Vagina (tissue), 2 donors: ENCODE measurements at regions not wholly inside any gene's neighbourhood (a gene's known extent, or its start where the extent isn't known, plus 50 kb on each side); places are given as distances from the start of the nearest gene placed in this dataset.

Source experiments
- DNase-seq, 2 donors: peaks; one replicate each; pipeline ENCODE4 v3.0.0-alpha.2; 2017; ENCODE audit errors: extremely low spot score in 2 of 2
- H3K27ac ChIP-seq: fragments of 200-600 bp; sonication (generic); one replicate; pipeline ENCODE4 v1.5.1; 2019
- H3K27me3 ChIP-seq: fragments of 200-600 bp; sonication (generic); one replicate; pipeline ENCODE4 v1.5.1; 2019
- H3K36me3 ChIP-seq, 2 donors: fragments of 200-600 bp; sonication (generic); one replicate each; pipeline ENCODE4 v1.5.1; 2017 to 2019
- H3K4me1 ChIP-seq: fragments of 200-600 bp; sonication (generic); one replicate; pipeline ENCODE4 v1.5.1; 2019
- H3K4me3 ChIP-seq, 2 donors: fragments of 200-600 bp; sonication (generic); 1 replicate in 1 of 2; 2 replicates in 1 of 2; pipeline ENCODE4 v1.5.1; 2016 to 2019
- H3K9me3 ChIP-seq: fragments of 200-600 bp; sonication (generic); one replicate; pipeline ENCODE4 v1.5.1; 2019
- POLR2A ChIP-seq, 2 donors: fragments of 450-650 bp; IDR thresholded peaks; one replicate each; pipeline ENCODE4 v1.6.1; 2017; ENCODE audit warnings: antibody characterized with exemption in 2 of 2, mild to moderate bottlenecking in 2 of 2, moderate library complexity in 2 of 2
- POLR2AphosphoS5 ChIP-seq, 2 donors: sonication (generic); formaldehyde crosslinking; IDR thresholded peaks; one replicate each; pipeline ENCODE4 v1.9.0; 2017; ENCODE audit warnings: antibody characterized with exemption in 2 of 2, mild to moderate bottlenecking in 2 of 2, low read depth in 1 of 2; ENCODE audit not compliant: insufficient read depth in 1 of 2
- intact Hi-C: fragments of 100-400 bp; cut with DNase I; formaldehyde crosslinking; loops from one replicate; pipeline ENCODE4 v1.15.1; 2023
- TF ChIP-seq, protein P1 (sequence below), 3 experiments: fragments of 450-650 bp in 2 of 3; fragments of 200-600 bp in 1 of 3; sonication (generic) in 1 of 3; IDR thresholded peaks; one replicate each; pipeline ENCODE4 v1.5.1; 2017 to 2019; ENCODE audit warnings: antibody characterized with exemption in 3 of 3, mild to moderate bottlenecking in 2 of 3, moderate library complexity in 2 of 3

DNA sequence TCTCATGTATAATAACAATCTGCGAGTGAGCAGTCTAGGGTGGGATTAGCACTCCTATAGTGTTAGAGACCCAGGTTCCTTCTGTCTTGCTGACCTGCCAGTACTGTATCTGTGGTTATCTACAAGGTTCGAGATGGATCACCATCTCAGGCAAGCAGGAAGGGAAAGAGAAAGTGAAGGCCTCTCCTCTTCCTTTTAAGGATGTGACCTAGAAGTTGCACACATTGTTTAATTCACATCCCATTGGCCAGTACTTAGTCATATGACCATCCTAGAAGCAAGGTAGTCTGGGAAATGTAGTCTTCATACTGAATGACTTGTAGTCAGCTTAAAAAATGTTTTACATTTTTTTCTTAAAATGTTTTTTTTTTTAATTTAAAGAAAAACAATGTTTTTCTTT, 168.6 kb downstream of the CARTPT start:
- intact Hi-C loops, result no loop called here
- H3K36me3 ChIP-seq, result no peaks in the 10 kb centered on the region
- H3K27ac ChIP-seq, result no peak overlapping the region
- no peak overlapping the region for H3K4me3 ChIP-seq
- H3K9me3 ChIP-seq, result no peaks in the 10 kb centered on the region
- DNase-seq, result no peak
- no peaks in the 10 kb centered on the region for H3K27me3 ChIP-seq
- H3K4me1 ChIP-seq, result peaks cover 11% of the 10 kb centered on the region
- no peak for TF ChIP-seq POLR2AphosphoS5 (IDR thresholded peaks at IDR 0.05; ENCODE audit: insufficient read depth in 1 of 2, low read depth in 1 of 2)
- TF ChIP-seq, protein P1, sequence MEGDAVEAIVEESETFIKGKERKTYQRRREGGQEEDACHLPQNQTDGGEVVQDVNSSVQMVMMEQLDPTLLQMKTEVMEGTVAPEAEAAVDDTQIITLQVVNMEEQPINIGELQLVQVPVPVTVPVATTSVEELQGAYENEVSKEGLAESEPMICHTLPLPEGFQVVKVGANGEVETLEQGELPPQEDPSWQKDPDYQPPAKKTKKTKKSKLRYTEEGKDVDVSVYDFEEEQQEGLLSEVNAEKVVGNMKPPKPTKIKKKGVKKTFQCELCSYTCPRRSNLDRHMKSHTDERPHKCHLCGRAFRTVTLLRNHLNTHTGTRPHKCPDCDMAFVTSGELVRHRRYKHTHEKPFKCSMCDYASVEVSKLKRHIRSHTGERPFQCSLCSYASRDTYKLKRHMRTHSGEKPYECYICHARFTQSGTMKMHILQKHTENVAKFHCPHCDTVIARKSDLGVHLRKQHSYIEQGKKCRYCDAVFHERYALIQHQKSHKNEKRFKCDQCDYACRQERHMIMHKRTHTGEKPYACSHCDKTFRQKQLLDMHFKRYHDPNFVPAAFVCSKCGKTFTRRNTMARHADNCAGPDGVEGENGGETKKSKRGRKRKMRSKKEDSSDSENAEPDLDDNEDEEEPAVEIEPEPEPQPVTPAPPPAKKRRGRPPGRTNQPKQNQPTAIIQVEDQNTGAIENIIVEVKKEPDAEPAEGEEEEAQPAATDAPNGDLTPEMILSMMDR (IDR thresholded peaks at IDR 0.05), result no peak
- TF ChIP-seq POLR2A (IDR thresholded peaks at IDR 0.05), result no peak

DNA sequence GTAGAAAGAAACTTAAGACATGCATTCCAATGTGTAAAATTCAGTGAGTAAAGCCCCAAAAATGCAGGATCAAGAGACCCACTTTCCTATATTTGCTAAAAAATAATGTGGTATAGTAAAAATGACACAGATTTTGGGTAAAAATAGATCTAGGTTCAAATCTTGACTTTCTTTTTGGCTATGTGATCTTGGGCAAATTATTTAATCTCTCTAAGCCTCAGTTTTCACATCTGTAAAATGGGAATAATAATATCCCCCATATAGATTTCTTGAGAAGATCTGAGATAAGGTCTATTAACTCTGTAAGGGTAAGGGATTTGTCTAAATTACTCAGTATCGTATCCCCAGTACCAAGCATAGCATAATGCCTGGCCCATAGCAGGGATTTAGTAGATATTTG, 172.3 kb downstream of the CARTPT start:
- no peaks in the 10 kb centered on the region for H3K27me3 ChIP-seq
- intact Hi-C loops, result no loop called here
- no peaks in the 10 kb centered on the region for H3K9me3 ChIP-seq
- H3K36me3 ChIP-seq, result no peaks in the 10 kb centered on the region
- TF ChIP-seq POLR2A (IDR thresholded peaks at IDR 0.05), result no peak
- TF ChIP-seq, protein P1 (IDR thresholded peaks at IDR 0.05), result no peak
- no peak for TF ChIP-seq POLR2AphosphoS5 (IDR thresholded peaks at IDR 0.05; ENCODE audit: insufficient read depth in 1 of 2, low read depth in 1 of 2)
- no peaks in the 10 kb centered on the region for H3K4me1 ChIP-seq
- no peak for DNase-seq
- H3K4me3 ChIP-seq, result no peak overlapping the region
- H3K27ac ChIP-seq, result no peak overlapping the region

DNA sequence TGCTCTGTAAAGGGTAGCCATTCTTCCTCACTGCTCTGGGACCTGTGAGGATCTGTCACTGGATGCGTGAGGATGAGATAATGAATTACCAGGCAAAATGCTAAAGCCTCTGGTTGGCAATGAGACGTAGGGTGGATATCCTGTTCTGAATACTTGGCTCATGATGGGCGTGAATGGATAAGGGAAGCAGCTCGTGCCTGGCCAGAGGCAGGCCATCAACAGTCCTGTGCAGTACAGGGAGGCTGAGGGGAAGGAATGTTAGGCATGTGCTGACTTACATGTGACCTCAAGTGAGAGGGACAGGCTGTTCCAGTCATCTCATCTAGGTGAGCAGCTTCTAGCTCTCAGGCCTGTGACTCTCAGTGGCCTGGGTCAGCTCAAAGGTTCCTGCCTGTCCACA, 172.8 kb downstream of the CARTPT start:
- Histone ChIP-seq H3K36me3 (no peaks in the 10 kb centered on the region), H3K27me3 (no peaks in the 10 kb centered on the region), H3K4me3 (no peak overlapping the region), H3K4me1 (no peaks in the 10 kb centered on the region), H3K27ac (no peak overlapping the region), H3K9me3 (no peaks in the 10 kb centered on the region)
- intact Hi-C loops, result no loop called here
- no peak for DNase-seq
- no peak for TF ChIP-seq POLR2A (IDR thresholded peaks at IDR 0.05)
- TF ChIP-seq, protein P1 (IDR thresholded peaks at IDR 0.05), result no peak
- no peak for TF ChIP-seq POLR2AphosphoS5 (IDR thresholded peaks at IDR 0.05; ENCODE audit: insufficient read depth in 1 of 2, low read depth in 1 of 2)

DNA sequence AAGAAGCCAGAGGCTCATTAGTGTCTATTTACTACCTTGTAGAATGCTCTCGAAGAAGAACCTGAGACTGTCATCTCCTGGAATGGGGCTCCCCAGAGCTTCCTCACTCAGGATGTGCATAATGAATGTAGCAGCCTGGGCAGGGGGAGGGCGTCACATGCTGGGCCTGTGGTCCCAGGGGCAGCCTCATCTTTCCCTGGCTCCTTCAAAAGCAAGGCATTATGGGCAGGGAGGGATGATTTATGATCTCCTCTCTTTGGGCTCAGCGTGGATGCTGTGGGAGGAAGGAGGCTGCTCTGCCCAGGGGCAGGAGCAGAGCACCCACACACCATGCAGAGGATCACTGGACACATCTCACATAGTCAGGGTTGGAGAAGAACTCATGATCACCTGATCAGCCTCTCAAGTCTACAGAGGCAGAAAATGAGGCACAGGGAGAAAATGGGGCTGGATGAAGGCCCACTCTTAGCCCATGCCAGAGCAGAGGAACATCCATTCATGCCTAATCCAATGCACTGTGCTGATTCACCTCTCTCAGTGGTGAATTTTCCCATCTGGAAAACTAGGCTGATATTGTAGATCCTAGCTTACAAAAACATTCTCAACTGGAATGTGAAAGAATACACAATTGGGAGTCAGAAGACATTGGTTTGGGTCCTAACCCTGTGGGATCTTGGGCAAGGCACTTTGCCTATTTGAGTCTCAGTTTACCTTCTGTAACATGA, 173.7 kb downstream of the CARTPT start:
- intact Hi-C loops, result no loop called here
- TF ChIP-seq, protein P1 (IDR thresholded peaks at IDR 0.05), result no peak
- TF ChIP-seq POLR2AphosphoS5 (IDR thresholded peaks at IDR 0.05; ENCODE audit: insufficient read depth in 1 of 2, low read depth in 1 of 2) (no peak), POLR2A (IDR thresholded peaks at IDR 0.05) (no peak)
- Histone ChIP-seq H3K4me3 (no peak overlapping the region), H3K9me3 (no peaks in the 10 kb centered on the region), H3K27me3 (no peaks in the 10 kb centered on the region), H3K36me3 (no peaks in the 10 kb centered on the region), H3K27ac (no peak overlapping the region), H3K4me1 (no peaks in the 10 kb centered on the region)
- DNase-seq, result no peak

DNA sequence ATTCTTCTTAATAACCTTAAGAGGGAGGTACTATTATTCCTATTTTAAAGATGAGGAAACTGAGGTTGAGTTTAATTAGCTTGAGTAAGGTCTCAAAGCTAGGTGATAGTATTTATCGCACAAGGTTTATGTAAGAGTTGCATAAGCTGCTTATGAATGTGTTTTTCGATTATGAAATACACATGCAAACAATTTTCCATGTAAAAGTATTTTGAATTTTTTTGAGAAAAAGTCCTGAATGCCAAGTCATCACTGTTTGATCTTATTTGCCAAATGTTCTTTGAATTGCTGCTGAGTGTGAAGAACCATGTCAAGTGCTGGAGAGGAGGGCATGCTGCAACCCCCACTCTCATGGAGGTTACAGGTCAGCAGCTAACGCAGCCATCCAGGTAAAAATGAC, 174.4 kb downstream of the CARTPT start:
- Histone ChIP-seq H3K27me3 (no peaks in the 10 kb centered on the region), H3K27ac (no peak overlapping the region), H3K4me3 (no peak overlapping the region), H3K9me3 (no peaks in the 10 kb centered on the region), H3K36me3 (no peaks in the 10 kb centered on the region), H3K4me1 (no peaks in the 10 kb centered on the region)
- no peak for DNase-seq
- intact Hi-C loops, result no loop called here
- no peak for TF ChIP-seq POLR2A (IDR thresholded peaks at IDR 0.05)
- TF ChIP-seq, protein P1 (IDR thresholded peaks at IDR 0.05), result no peak
- TF ChIP-seq POLR2AphosphoS5 (IDR thresholded peaks at IDR 0.05; ENCODE audit: insufficient read depth in 1 of 2, low read depth in 1 of 2), result no peak
